NB4 (cell line): ENCODE measurements at regions not wholly inside any gene's neighbourhood (a gene's known extent, or its start where the extent isn't known, plus 50 kb on each side); places are given as distances from the start of the nearest gene placed in this dataset.

Experiments used
- DNase-seq: peaks from one replicate; pipeline ENCODE4 v3.0.0; 2010; ENCODE audit warnings: low read depth
- H3K4me3 ChIP-seq: one replicate; pipeline ENCODE4 v1.5.1; 2011; ENCODE audit warnings: mild to moderate bottlenecking, low read depth, low read length, moderate library complexity
- CTCF ChIP-seq: IDR thresholded peaks from one replicate; pipeline ENCODE4 v1.5.1; 2012; ENCODE audit warnings: low read depth, low read length
- MAX ChIP-seq: IDR thresholded peaks from 2 replicates; pipeline ENCODE4 v1.6.1; 2011; ENCODE audit warnings: low read depth, low read length
- MYC ChIP-seq: IDR thresholded peaks from 2 replicates; pipeline ENCODE4 v1.6.1; 2011; ENCODE audit warnings: low read depth, low read length
- POLR2A ChIP-seq: IDR thresholded peaks from 2 replicates; pipeline ENCODE4 v1.6.1; 2011; ENCODE audit warnings: mild to moderate bottlenecking; ENCODE audit not compliant: insufficient read length; ENCODE audit errors: extremely low read depth

- no peak for DNase-seq
- H3K4me3 ChIP-seq, result no peak overlapping the region
- no peak for TF ChIP-seq MYC
- TF ChIP-seq MAX, result no peak
- TF ChIP-seq POLR2A, result no peak
- no peak for TF ChIP-seq CTCF
Measured at GRCh38 chr1:55814967-55815366, 599.8 kb upstream of the USP24 start.

- DNase-seq, result no peak
- no peak for TF ChIP-seq MYC
- TF ChIP-seq MAX, result no peak
- no peak for TF ChIP-seq POLR2A
- TF ChIP-seq CTCF, result no peak
- no peak overlapping the region for H3K4me3 ChIP-seq
Measured at GRCh38 chr1:55813618-55814017, 598.5 kb upstream of the USP24 start.

- TF ChIP-seq MAX (no peak), MYC (no peak), POLR2A (no peak), CTCF (no peak)
- DNase-seq, result no peak
- H3K4me3 ChIP-seq, result no peak overlapping the region
Measured at GRCh38 chr1:55812281-55812680, 597.1 kb upstream of the USP24 start.

- H3K4me3 ChIP-seq, result no peak overlapping the region
- no peak for TF ChIP-seq MAX
- TF ChIP-seq POLR2A, result no peak
- no peak for TF ChIP-seq CTCF
- no peak for TF ChIP-seq MYC
- no peak for DNase-seq
Measured at GRCh38 chr1:55808263-55808662, 593.1 kb upstream of the USP24 start.

- DNase-seq, result no peak
- TF ChIP-seq POLR2A (no peak), MYC (no peak), CTCF (no peak), MAX (no peak)
- no peak overlapping the region for H3K4me3 ChIP-seq
Measured at GRCh38 chr1:55803429-55803828, 588.3 kb upstream of the USP24 start.

GRCh38 chr1:55801481-55801880 is 586.3 kb upstream of the USP24 start:
- no peak overlapping the region for H3K4me3 ChIP-seq
- DNase-seq, result no peak
- TF ChIP-seq CTCF, result no peak
- TF ChIP-seq POLR2A, result no peak
- TF ChIP-seq MYC, result no peak
- TF ChIP-seq MAX, result no peak
